Stomach (tissue), 8 donors: ENCODE measurements at regions not wholly inside any gene's neighbourhood (a gene's known extent, or its start where the extent isn't known, plus 50 kb on each side); places are given as distances from the start of the nearest gene placed in this dataset.

Experiments used
- DNase-seq, 2 donors: peaks; one replicate each; pipeline versions ENCODE4 v3.0.0 to v3.0.0-alpha.2; 2013 to 2019
- H3K27ac ChIP-seq, 5 donors: fragments of 200-600 bp in 4 of 5; sonication (generic) in 4 of 5; one replicate each; pipeline ENCODE4 v1.5.1; 2013 to 2019; ENCODE audit warnings: mild to moderate bottlenecking in 1 of 5, moderate library complexity in 1 of 5
- H3K27me3 ChIP-seq, 3 donors: fragments of 200-600 bp; sonication (generic); one replicate each; pipeline ENCODE4 v1.5.1; 2017 to 2019; ENCODE audit warnings: mixed run types in 1 of 3
- H3K36me3 ChIP-seq, 4 donors: fragments of 200-600 bp; sonication (generic); 1 replicate in 3 of 4; 2 replicates in 1 of 4; pipeline ENCODE4 v1.5.1; 2016 to 2019
- H3K4me1 ChIP-seq, 4 donors: fragments of 200-600 bp; sonication (generic); one replicate each; pipeline ENCODE4 v1.5.1; 2016 to 2019
- H3K4me3 ChIP-seq, 4 donors: fragments of 200-600 bp; sonication (generic) in 3 of 4; one replicate each; pipeline ENCODE4 v1.5.1; 2016 to 2019; ENCODE audit warnings: mild to moderate bottlenecking in 1 of 4
- H3K9me3 ChIP-seq, 4 donors: fragments of 200-600 bp; sonication (generic); one replicate each; pipeline ENCODE4 v1.5.1; 2016 to 2019
- CTCF ChIP-seq, 7 experiments: fragments of 450-650 bp in 4 of 7; fragments of 200-600 bp in 3 of 7; sonication (generic) in 3 of 7; IDR thresholded peaks; one replicate each; pipeline ENCODE4 v1.5.1; 2016 to 2019; ENCODE audit warnings: antibody characterized with exemption in 7 of 7, control low read depth in 2 of 7, mild to moderate bottlenecking in 1 of 7
- EP300 ChIP-seq: sonication (generic); formaldehyde crosslinking; IDR thresholded peaks from one replicate; pipeline ENCODE4 v1.6.1; 2017; ENCODE audit warnings: antibody characterized with exemption
- POLR2A ChIP-seq, 4 donors: fragments of 450-650 bp; IDR thresholded peaks; one replicate each; pipeline ENCODE4 v1.6.1; 2016; ENCODE audit warnings: antibody characterized with exemption in 4 of 4, control low read depth in 2 of 4, mild to moderate bottlenecking in 1 of 4, moderate library complexity in 1 of 4
- POLR2AphosphoS5 ChIP-seq, 3 donors: sonication (generic); formaldehyde crosslinking; IDR thresholded peaks; one replicate each; pipeline ENCODE4 v1.6.1; 2016; ENCODE audit warnings: antibody characterized with exemption in 3 of 3
- whole genome bisulfite sequencing, 5 donors: extraction: QIAGEN DNeasy Blood & Tissue Kit in 3 of 5; methylation state at CpG; one replicate each; pipeline versions ENCODE4 v1.1.5 to v1.1.7; 2013 to 2018; 5-methylcytosine and 5-hydroxymethylcytosine counted together
- intact Hi-C: fragments of 100-400 bp; cut with DNase I; formaldehyde crosslinking; loops from one replicate; pipeline ENCODE4 v1.15.1; 2023; ENCODE audit warnings: low total_unique reads
- donor health status: healthy with polysubstance abuse.
- donor health status: Bipolar disorder and iron deficiency.
- donor health status: healthy.

- H3K36me3 ChIP-seq, result no peaks in the 10 kb centered on the region
- TF ChIP-seq CTCF (IDR thresholded peaks at IDR 0.05) (no peak), POLR2AphosphoS5 (IDR thresholded peaks at IDR 0.05) (no peak), POLR2A (IDR thresholded peaks at IDR 0.05) (no peak), EP300 (no peak)
- H3K27me3 ChIP-seq, result no peaks in the 10 kb centered on the region
- H3K4me1 ChIP-seq, result peaks cover 0 to 13% (median 6%) of the 10 kb centered on the region in 4 donors
- 86 to 96% (median 94%) methylated on average over 8 of the region's 8 CpGs for WGBS, 5 donors
- no peak for DNase-seq
- H3K27ac ChIP-seq, result no peak overlapping the region
- intact Hi-C loops, result no loop called here
- no peak overlapping the region for H3K4me3 ChIP-seq
- no peaks in the 10 kb centered on the region for H3K9me3 ChIP-seq
These were observed 181.7 kb upstream of the FAR2 start for GRCh38 chr12:28967426-28967825.

DNA sequence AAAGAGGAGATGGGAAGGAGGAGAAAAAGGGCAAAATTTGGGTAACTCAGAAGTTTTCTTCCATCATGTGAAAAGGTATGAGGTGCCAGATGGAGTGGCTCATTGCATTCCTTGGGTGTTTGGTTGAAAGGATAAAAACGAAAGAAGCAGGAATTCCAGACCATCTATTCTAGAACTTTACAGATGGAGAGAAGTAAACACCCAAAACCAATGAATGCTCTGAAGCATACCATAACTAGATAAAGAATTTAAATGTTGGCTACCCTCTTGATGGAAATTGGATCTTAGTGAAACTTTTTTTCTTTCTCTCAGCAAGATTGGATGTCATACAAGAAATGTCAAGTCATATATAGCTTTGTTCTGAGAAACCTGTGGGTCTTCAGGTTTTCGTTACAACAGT lies 175.6 kb upstream of the FAR2 start:
- Histone ChIP-seq H3K9me3 (no peaks in the 10 kb centered on the region), H3K27ac (no peak overlapping the region), H3K4me1 (no peaks in the 10 kb centered on the region), H3K4me3 (no peak overlapping the region), H3K36me3 (no peaks in the 10 kb centered on the region), H3K27me3 (no peaks in the 10 kb centered on the region)
- intact Hi-C loops, result no loop called here
- no peak for DNase-seq
- no peak for TF ChIP-seq POLR2AphosphoS5 (IDR thresholded peaks at IDR 0.05)
- TF ChIP-seq POLR2A (IDR thresholded peaks at IDR 0.05), result no peak
- TF ChIP-seq EP300, result no peak
- TF ChIP-seq CTCF (IDR thresholded peaks at IDR 0.05), result no peak
- 64 to 84% (median 75%) methylated on average over 2 of the region's 2 CpGs for WGBS, 5 donors

- Histone ChIP-seq H3K27ac (no peak overlapping the region), H3K4me3 (no peak overlapping the region), H3K9me3 (no peaks in the 10 kb centered on the region), H3K36me3 (no peaks in the 10 kb centered on the region), H3K27me3 (no peaks in the 10 kb centered on the region), H3K4me1 (no peaks in the 10 kb centered on the region)
- WGBS, 5 donors, result 65 to 81% (median 75%) methylated on average over 1 of the region's 1 CpG
- TF ChIP-seq CTCF (IDR thresholded peaks at IDR 0.05), result no peak
- no peak for TF ChIP-seq EP300
- TF ChIP-seq POLR2AphosphoS5 (IDR thresholded peaks at IDR 0.05), result no peak
- TF ChIP-seq POLR2A (IDR thresholded peaks at IDR 0.05), result no peak
- intact Hi-C loops, result no loop called here
- no peak for DNase-seq
These were observed 174.9 kb upstream of the FAR2 start for GRCh38 chr12:28974166-28974565.

GRCh38 chr12:28974883-28975282 lies 174.2 kb upstream of the FAR2 start:
- 94 to 100% (median 94%) methylated on average over 1 of the region's 1 CpG for WGBS, 5 donors
- Histone ChIP-seq H3K36me3 (no peaks in the 10 kb centered on the region), H3K4me3 (no peak overlapping the region), H3K4me1 (no peaks in the 10 kb centered on the region), H3K9me3 (no peaks in the 10 kb centered on the region), H3K27me3 (no peaks in the 10 kb centered on the region), H3K27ac (no peak overlapping the region)
- intact Hi-C loops, result no loop called here
- TF ChIP-seq CTCF (IDR thresholded peaks at IDR 0.05), result no peak
- TF ChIP-seq POLR2AphosphoS5 (IDR thresholded peaks at IDR 0.05), result no peak
- no peak for TF ChIP-seq EP300
- TF ChIP-seq POLR2A (IDR thresholded peaks at IDR 0.05), result no peak
- no peak for DNase-seq
